Prostate gland (tissue), 2 donors: ENCODE measurements at regions not wholly inside any gene's neighbourhood (a gene's known extent, or its start where the extent isn't known, plus 50 kb on each side); places are given as distances from the start of the nearest gene placed in this dataset.

Experiments used
- DNase-seq: peaks from one replicate; pipeline ENCODE4 v3.0.0-alpha.2; 2019; ENCODE audit warnings: low spot score
- H3K27ac ChIP-seq, 2 donors: fragments of 200-600 bp; sonication (generic); 2 replicates each; pipeline ENCODE4 v1.5.1; 2017 to 2019
- H3K27me3 ChIP-seq: fragments of 200-600 bp; sonication (generic); replicated peaks from 2 replicates; pipeline ENCODE4 v1.5.1; 2019; ENCODE audit not compliant: insufficient read depth
- H3K36me3 ChIP-seq, 2 donors: fragments of 200-600 bp; sonication (generic); 1 replicate in 1 of 2; 2 replicates in 1 of 2; pipeline versions ENCODE4 v1.5.1 to v1.8.1; 2017 to 2019
- H3K4me1 ChIP-seq: fragments of 200-600 bp; sonication (generic); replicated peaks from 2 replicates; pipeline ENCODE4 v1.5.1; 2019
- H3K4me3 ChIP-seq, 2 donors: fragments of 200-600 bp; sonication (generic); 2 replicates each; pipeline ENCODE4 v1.5.1; 2017 to 2019
- H3K9me3 ChIP-seq: fragments of 200-600 bp; sonication (generic); 2 replicates; pipeline ENCODE4 v1.5.1; 2017
- POLR2A ChIP-seq: fragments of 450-650 bp; IDR thresholded peaks from one replicate; pipeline ENCODE4 v1.6.1; 2016; ENCODE audit warnings: antibody characterized with exemption, mild to moderate bottlenecking
- POLR2AphosphoS5 ChIP-seq: sonication (generic); formaldehyde crosslinking; IDR thresholded peaks from one replicate; pipeline ENCODE4 v1.6.1; 2017; ENCODE audit warnings: antibody characterized with exemption
- WGBS: methylation state at CpG from one replicate; pipeline ENCODE4 v1.1.5; 2018; 5-methylcytosine and 5-hydroxymethylcytosine counted together
- intact Hi-C: fragments of 100-400 bp; cut with DNase I; formaldehyde crosslinking; loops from one replicate; pipeline ENCODE4 v1.14.2; 2022
- TF ChIP-seq, protein P1 (sequence below), 4 experiments: fragments of 200-600 bp in 2 of 4; fragments of 450-650 bp in 2 of 4; sonication (generic) in 2 of 4; IDR thresholded peaks; 1 replicate in 3 of 4; 2 replicates in 1 of 4; pipeline ENCODE4 v1.5.1; 2016 to 2019; ENCODE audit warnings: antibody characterized with exemption in 4 of 4, mild to moderate bottlenecking in 2 of 4, moderate library complexity in 2 of 4

- DNase-seq = no peak
- Histone ChIP-seq H3K27me3 (no peaks in the 10 kb centered on the region), H3K27ac (no peak overlapping the region), H3K4me3 (no peak overlapping the region), H3K36me3 (no peaks in the 10 kb centered on the region), H3K9me3 (no peaks in the 10 kb centered on the region), H3K4me1 (no peaks in the 10 kb centered on the region)
- TF ChIP-seq POLR2AphosphoS5 (no peak), POLR2A (no peak)
- TF ChIP-seq, protein P1, sequence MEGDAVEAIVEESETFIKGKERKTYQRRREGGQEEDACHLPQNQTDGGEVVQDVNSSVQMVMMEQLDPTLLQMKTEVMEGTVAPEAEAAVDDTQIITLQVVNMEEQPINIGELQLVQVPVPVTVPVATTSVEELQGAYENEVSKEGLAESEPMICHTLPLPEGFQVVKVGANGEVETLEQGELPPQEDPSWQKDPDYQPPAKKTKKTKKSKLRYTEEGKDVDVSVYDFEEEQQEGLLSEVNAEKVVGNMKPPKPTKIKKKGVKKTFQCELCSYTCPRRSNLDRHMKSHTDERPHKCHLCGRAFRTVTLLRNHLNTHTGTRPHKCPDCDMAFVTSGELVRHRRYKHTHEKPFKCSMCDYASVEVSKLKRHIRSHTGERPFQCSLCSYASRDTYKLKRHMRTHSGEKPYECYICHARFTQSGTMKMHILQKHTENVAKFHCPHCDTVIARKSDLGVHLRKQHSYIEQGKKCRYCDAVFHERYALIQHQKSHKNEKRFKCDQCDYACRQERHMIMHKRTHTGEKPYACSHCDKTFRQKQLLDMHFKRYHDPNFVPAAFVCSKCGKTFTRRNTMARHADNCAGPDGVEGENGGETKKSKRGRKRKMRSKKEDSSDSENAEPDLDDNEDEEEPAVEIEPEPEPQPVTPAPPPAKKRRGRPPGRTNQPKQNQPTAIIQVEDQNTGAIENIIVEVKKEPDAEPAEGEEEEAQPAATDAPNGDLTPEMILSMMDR (IDR thresholded peaks at IDR 0.05) = no peak
- intact Hi-C loops = no loop called here
- WGBS = 33% methylated on average over 5 of the region's 5 CpGs
These were observed 143.0 kb upstream of the SOX11 start for GRCh38 chr2:5548991-5549715.

DNA sequence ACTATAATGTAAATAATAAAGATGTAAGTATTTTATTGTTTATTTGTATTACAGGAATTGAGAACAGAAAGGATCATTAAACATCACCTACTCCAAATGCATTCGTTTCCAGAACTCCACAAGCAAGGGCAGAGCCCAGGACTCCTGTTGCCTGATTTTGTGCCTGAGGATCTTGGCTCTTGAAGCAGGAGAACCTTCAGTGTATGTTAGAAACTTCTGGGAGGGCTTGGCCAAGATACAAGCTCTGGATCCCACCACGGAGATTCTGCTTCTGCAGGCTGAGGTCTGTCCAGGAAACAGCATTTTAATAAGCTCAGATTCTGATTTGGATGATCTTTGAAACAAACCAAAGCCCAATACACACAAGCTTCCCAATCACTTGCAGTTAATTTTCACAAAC is 142.4 kb upstream of the SOX11 start:
- H3K4me1 ChIP-seq = no peaks in the 10 kb centered on the region
- 14% methylated on average over 2 of the region's 2 CpGs for WGBS
- H3K27me3 ChIP-seq = no peaks in the 10 kb centered on the region
- H3K27ac ChIP-seq = no peak overlapping the region
- H3K4me3 ChIP-seq = no peak overlapping the region
- no peaks in the 10 kb centered on the region for H3K36me3 ChIP-seq
- H3K9me3 ChIP-seq = no peaks in the 10 kb centered on the region
- intact Hi-C loops = no loop called here
- no peak for DNase-seq
- no peak for TF ChIP-seq POLR2AphosphoS5
- TF ChIP-seq, protein P1 (IDR thresholded peaks at IDR 0.05) = no peak
- no peak for TF ChIP-seq POLR2A

DNA sequence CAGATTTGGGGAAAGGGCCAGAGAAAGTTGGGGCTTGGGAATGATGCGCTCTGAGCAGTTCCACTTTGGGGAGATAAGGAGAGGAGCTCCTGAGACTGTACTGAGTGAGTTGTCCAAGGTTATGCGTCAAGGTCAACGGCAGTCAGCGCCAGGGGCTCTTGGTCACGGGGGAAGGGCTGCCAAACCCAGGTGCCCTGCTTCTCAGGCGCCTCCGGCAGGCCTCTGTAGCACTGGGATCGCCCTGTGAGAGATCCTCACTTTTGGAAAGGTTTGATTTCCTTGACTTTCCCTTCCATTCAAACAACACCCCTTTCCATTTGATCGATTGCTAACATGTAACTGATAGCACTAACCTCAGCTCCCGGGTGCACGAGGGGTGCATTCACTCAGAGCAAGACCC is 136.5 kb upstream of the SOX11 start:
- no peak for DNase-seq
- H3K27me3 ChIP-seq = no peaks in the 10 kb centered on the region
- 90% methylated on average over 11 of the region's 11 CpGs for WGBS
- no peaks in the 10 kb centered on the region for H3K9me3 ChIP-seq
- H3K4me3 ChIP-seq = no peak overlapping the region
- TF ChIP-seq, protein P1 (IDR thresholded peaks at IDR 0.05) = no peak
- TF ChIP-seq POLR2AphosphoS5 (no peak), POLR2A (no peak)
- no peaks in the 10 kb centered on the region for H3K36me3 ChIP-seq
- H3K4me1 ChIP-seq = no peaks in the 10 kb centered on the region
- intact Hi-C loops = no loop called here
- H3K27ac ChIP-seq = no peak overlapping the region

- 42% methylated on average over 8 of the region's 8 CpGs for WGBS
- no peak overlapping the region for H3K4me3 ChIP-seq
- no peaks in the 10 kb centered on the region for H3K27me3 ChIP-seq
- no peaks in the 10 kb centered on the region for H3K36me3 ChIP-seq
- no peak overlapping the region for H3K27ac ChIP-seq
- no peaks in the 10 kb centered on the region for H3K9me3 ChIP-seq
- TF ChIP-seq POLR2A = no peak
- TF ChIP-seq, protein P1 (IDR thresholded peaks at IDR 0.05) = no peak
- H3K4me1 ChIP-seq = no peaks in the 10 kb centered on the region
- intact Hi-C loops = no loop called here
- DNase-seq = no peak
These were observed 131.2 kb upstream of the SOX11 start for GRCh38 chr2:5561006-5561405.

- no peaks in the 10 kb centered on the region for H3K9me3 ChIP-seq
- no peaks in the 10 kb centered on the region for H3K4me1 ChIP-seq
- H3K4me3 ChIP-seq = no peak overlapping the region
- intact Hi-C loops = no loop called here
- no peak overlapping the region for H3K27ac ChIP-seq
- no peak for TF ChIP-seq POLR2A
- TF ChIP-seq, protein P1 (IDR thresholded peaks at IDR 0.05) = no peak
- TF ChIP-seq POLR2AphosphoS5 = no peak
- DNase-seq = no peak
- no peaks in the 10 kb centered on the region for H3K27me3 ChIP-seq
- WGBS = 76% methylated on average over 13 of the region's 13 CpGs
- H3K36me3 ChIP-seq = no peaks in the 10 kb centered on the region
These were observed 129.8 kb upstream of the SOX11 start for GRCh38 chr2:5562426-5562825.
